ENCODE measurements at regions not wholly inside any gene's neighbourhood (a gene's known extent, or its start where the extent isn't known, plus 50 kb on each side); places are given as distances from the start of the nearest gene placed in this dataset.
"Not testable (repeated sequence)": the region's sequence is repeated elsewhere in the genome, so short reads cannot be mapped to it uniquely, and the experiment has no call there.

DNA sequence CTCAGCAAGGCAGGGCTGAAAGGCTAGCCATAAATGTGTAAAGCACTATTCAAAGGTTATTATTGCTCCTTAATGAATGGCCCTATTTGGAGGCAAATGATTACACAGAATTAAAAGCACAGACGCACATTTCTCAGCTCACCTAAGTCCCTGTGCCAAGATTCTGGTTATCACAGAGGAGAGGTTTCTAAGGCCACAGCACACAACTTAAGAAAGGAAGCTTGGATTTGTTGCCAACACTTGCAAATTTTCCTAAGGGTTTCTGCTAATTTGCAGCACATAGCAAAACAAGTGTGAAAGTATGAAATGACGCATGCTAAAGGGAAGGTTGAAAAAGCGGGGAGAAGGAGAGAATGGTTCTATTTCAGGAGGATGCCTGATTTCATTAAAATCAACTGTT lies 834.1 kb upstream of the C9orf72 start:
- no peak for DNase-seq (ENCODE audit: insufficient read length, low spot score)
- no peak for FAIRE-seq

DNA sequence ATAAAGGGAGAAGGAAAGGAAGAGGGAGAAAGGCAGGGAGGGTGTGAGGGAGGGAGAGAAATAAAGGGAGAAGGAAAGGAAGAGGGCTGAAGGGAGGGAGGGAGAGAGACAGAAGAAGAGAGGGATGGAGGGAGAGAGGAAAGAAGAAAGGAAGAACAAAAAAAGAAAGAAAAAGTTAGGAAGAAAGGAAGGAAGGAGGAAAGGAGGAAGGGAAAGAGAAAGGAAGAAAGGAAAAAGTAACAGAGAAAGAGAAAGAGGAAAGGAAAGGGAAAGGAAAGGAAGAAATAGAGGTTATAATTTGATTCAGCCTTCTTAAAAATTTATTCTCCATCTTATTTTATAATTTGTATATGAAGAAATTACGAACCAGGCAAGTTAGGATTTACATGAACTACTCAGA lies 836.6 kb upstream of the C9orf72 start:
- no peak for FAIRE-seq
- DNase-seq (ENCODE audit: insufficient read length, low spot score), result no peak

DNA sequence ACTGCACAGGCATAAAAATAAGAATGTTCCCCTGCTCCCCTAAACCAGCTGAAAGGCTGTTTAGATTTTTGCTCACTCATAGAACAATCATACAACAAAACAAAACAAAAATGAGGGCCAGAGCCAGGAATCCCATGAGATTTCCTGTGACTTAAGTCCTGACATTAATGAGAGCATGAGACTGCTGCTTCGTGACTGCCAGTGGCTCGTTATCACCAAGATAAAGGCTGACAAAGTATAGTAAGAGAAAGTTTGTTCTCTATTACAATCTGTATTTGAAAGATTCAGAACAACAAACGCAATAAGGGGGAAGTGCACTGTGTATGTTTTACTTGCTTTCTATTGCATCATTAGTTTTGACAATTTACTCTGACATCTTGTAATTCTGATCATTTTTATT lies 837.1 kb upstream of the C9orf72 start:
- DNase-seq (ENCODE audit: insufficient read length, low spot score), result no peak

DNA sequence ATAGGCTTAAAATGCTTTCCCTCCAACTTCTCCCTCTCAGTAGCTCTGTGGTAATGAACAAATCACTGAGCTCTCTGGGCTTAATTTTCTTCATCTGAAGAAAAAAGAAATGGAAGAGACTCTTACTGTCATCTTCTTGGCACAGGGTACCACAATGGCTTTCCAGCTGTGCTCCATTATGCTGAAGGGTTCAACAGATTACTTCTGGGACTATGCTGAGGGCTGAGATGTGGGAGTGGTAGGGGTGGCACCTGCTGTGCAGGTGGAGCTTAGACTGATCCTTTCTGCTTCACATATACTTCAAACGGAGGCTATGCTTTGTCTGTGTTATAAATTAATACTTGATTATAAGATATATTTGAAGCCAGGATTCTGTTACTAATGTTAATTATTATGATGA lies 840.2 kb upstream of the C9orf72 start:
- DNase-seq (ENCODE audit: insufficient read length, low spot score), result no peak
- FAIRE-seq, result no peak

More for the DNA sequence above, 837.1 kb upstream of the C9orf72 start:
- no peak for FAIRE-seq

DNA sequence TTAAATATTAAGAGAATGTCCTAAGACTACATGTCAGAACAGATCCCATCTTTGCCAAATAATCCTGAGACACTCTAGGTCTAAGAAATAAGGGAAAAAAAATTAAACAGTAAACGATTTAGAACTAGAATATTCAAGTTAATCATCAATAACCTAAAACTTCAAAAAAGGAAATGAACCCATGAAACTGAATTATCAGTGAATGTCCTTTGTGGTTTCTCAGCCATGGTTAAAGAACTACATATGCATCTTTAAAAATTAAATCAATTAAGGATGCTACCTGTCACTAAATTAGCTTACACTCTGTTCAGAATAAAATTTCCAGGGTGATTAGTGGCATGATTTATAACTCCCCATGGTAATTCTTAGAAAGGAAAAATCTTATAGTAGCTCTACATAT lies 850.0 kb upstream of the C9orf72 start:
- DNase-seq (ENCODE audit: insufficient read length, low spot score) (no peak), FAIRE-seq (no peak)

- no peak for FAIRE-seq
Measured at GRCh38 chr9:28435456-28435855, 862.2 kb upstream of the C9orf72 start.

GRCh38 chr9:28439688-28440087 lies 866.4 kb upstream of the C9orf72 start:
- FAIRE-seq (no peak), DNase-seq (ENCODE audit: insufficient read length, low spot score) (no peak)

More at GRCh38 chr9:28435456-28435855, 862.2 kb upstream of the C9orf72 start:
- no peak for DNase-seq (ENCODE audit: insufficient read length, low spot score)

DNA sequence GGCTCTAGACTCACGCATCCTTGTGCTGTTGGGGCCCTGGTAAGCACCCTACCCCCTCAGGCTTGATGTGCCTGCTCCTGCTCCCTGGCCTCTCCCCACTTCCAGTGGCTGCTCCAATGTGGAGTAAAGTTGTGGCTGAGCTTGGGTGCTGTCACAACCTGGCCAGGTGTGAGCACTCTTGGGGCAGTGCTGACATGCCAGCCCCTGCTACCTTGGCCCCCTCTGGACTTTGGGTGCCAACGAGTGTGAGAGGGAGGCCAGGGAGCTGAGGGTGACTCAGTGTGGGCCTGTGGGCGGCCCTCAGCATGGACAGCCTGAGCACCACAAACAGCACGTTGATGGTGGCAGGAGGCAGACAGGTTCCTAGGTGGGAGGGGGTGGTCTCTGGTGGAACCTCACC lies 870.2 kb upstream of the C9orf72 start:
- FAIRE-seq, result no peak
- no peak for DNase-seq (ENCODE audit: insufficient read length, low spot score)

GRCh38 chr9:28444637-28445036 lies 871.4 kb upstream of the C9orf72 start:
- DNase-seq (ENCODE audit: insufficient read length, low spot score), result no peak
- FAIRE-seq, result no peak

DNA sequence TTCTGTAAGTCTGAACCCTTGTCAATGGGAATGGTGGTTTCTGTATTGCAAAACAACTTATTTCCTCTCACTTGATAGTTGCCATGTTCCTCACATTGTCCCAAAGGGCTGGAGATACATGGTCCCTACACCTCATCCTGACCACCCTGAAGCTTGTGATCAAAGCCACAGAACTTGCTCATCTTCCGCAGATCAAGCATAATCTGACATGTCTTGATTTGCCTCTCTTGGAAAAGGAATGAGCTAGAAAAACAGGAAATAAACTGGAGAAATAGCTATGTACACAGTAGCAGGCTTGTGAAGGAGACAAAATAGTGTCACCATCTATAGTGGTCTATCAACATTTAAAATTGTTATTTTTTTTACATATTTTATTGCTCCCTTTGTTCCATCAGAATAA lies 871.9 kb upstream of the C9orf72 start:
- DNase-seq (ENCODE audit: insufficient read length, low spot score) (no peak), FAIRE-seq (no peak)

GRCh38 chr9:28453918-28454317 lies 880.6 kb upstream of the C9orf72 start:
- FAIRE-seq (no peak), DNase-seq (ENCODE audit: insufficient read length, low spot score) (no peak)

GRCh38 chr9:28456861-28457260 lies 883.6 kb upstream of the C9orf72 start:
- FAIRE-seq (no peak), DNase-seq (ENCODE audit: insufficient read length, low spot score) (no peak)

DNA sequence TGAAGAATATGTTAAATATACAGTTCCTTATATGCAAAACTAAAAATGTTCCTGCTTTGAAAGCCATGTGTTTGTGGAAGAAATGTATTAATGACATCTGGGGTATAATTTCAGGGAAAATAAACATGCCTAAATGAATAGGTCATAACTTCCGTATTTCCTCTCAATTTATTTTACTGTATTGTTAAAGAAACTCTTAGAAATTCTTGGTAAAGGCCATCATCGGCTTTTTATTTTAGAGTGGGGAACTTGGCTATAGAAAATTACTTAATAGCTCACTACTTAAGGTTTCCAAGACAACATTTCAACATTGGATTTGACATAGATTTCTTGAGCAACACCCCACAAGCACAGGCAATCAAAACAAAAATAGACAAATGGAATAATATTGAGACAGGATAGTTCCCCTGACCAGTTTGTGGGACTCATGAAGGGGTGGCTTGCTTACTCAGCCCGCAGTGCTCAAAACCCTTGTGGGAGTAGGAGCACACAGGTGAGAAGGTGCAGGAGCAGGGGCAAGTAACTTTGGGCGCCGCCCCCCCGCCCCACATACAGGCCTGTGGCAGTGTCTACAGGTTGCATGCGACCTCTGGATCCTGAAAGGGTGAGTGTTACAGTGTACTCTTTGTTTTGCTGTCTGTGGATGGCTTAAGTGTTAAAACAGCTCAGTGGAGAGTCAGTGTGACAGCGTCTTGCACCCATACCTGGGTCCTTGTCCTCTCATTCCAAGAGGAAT lies 891.4 kb upstream of the C9orf72 start:
- DNase-seq (ENCODE audit: insufficient read length, low spot score), result no peak

GRCh38 chr9:28471261-28471660 lies 898.0 kb upstream of the C9orf72 start:
- FAIRE-seq (no peak), DNase-seq (ENCODE audit: insufficient read length, low spot score) (no peak)

More for the DNA sequence above, 891.4 kb upstream of the C9orf72 start:
- FAIRE-seq, result no peak

DNA sequence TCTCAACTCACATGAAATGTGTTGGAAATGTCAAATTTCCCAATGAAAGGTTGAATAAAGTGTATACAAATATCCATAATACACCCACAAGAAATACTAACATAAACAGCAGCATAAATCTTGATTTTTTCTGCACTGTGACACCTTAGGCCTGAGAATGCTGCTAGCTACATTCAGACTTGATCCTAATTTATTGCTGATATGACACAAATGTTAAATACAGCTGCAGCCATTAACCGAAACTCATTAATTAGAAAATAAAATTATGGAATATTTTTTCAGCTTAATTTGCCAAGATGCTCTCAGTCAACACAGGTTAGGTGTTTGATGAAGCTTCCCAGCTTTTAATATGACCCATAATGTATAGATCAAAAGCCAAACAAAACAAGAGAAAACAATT lies 914.3 kb upstream of the C9orf72 start:
- DNase-seq (ENCODE audit: insufficient read length, low spot score) (no peak), FAIRE-seq (no peak)

DNA sequence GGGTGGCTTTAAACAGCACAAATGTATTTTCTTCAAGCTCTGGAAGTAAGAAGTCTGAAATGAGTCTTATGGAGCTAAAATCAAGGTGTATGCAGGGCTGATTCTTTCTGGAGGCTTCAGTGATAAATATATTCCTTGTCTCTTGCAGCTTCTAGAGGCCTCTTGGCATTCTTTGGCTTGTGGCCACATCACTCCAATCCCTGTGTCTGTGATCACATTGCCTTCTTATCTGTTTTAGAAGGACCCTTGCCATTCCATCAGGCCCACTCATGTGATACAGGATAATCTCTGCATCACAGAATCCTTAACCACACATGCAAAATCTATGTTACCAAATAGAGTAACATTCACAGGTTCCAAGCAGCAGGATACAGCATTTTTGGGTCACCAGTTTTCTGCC lies 917.8 kb upstream of the C9orf72 start:
- FAIRE-seq (no peak), DNase-seq (ENCODE audit: insufficient read length, low spot score) (no peak)

- not testable (repeated sequence) for FAIRE-seq; DNase-seq (ENCODE audit: insufficient read length, low spot score)
Measured at GRCh38 chr9:28498168-28498567, 924.9 kb upstream of the C9orf72 start.

- no peak for FAIRE-seq
- no peak for DNase-seq (ENCODE audit: insufficient read length, low spot score)
Measured at GRCh38 chr9:28502189-28502588, 928.9 kb upstream of the C9orf72 start.

- DNase-seq (ENCODE audit: insufficient read length, low spot score) (no peak), FAIRE-seq (no peak)
Measured at GRCh38 chr9:28502741-28503140, 929.5 kb upstream of the C9orf72 start.

GRCh38 chr9:28503573-28503972 lies 930.3 kb upstream of the C9orf72 start:
- FAIRE-seq (no peak), DNase-seq (ENCODE audit: insufficient read length, low spot score) (no peak)

GRCh38 chr9:28518439-28518838 lies 945.2 kb upstream of the C9orf72 start:
- no peak for FAIRE-seq
- DNase-seq (ENCODE audit: insufficient read length, low spot score), result no peak

DNA sequence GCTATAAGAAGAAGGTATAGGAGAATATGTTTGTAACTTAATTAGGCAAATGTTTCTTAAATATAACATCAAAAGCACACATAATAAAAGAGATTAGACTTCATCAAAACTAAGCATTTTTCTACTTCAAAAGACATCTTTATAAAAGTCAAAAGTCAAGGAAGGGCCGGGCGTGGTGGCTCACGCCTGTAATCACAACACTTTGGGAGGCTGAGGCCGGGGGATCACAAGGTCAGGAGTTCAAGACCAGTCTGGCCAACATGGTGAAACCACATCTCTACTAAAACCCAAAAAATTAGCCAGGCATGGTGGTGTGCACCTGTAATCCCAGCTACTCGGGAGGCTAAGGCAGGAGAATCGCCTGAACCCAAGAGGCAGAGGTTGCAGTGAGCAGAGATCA lies 951.0 kb upstream of the C9orf72 start:
- not testable (repeated sequence) for DNase-seq (ENCODE audit: insufficient read length, low spot score); FAIRE-seq

- FAIRE-seq, result no peak
- DNase-seq (ENCODE audit: insufficient read length, low spot score), result no peak
Measured at GRCh38 chr9:28528049-28528448, 954.8 kb upstream of the C9orf72 start.

Measured in HTR-8/SVneo (cell line).